Panc1 (cell line): ENCODE measurements at regions not wholly inside any gene's neighbourhood (a gene's known extent, or its start where the extent isn't known, plus 50 kb on each side); places are given as distances from the start of the nearest gene placed in this dataset.

Experiments used
- ATAC-seq: fragments of 200-7000 bp; cut with Tn5 transposase; 2 replicates; pipeline ENCODE4 v1.9.1; 2020; ENCODE audit warnings: mild to moderate bottlenecking, moderate library complexity
- BruUV-seq: library from RNA; stranded (reverse); fragments of 400-500 nt; replicated peaks from 2 replicates; lab custom pipeline; 2021; lab: Mats Ljungman, UMichigan
- CTCF ChIA-PET: fragments of 300-600 bp; sonication (Branson Sonifier 250); formaldehyde crosslinking; loops from one replicate; lab custom pipeline; 2022; ENCODE audit warnings: antibody characterized with exemption; lab: Charles Lee
- POLR2A ChIA-PET: fragments of 300-600 bp; sonication (Branson Sonifier 250); formaldehyde crosslinking; loops from one replicate; lab custom pipeline; 2022; ENCODE audit warnings: antibody characterized with exemption; lab: Charles Lee
- DNase-seq: peaks from one replicate; pipeline ENCODE4 v3.0.0-alpha.2; 2010; ENCODE audit warnings: low read depth, low spot score
- H3K27ac ChIP-seq: 2 replicates; pipeline ENCODE4 v1.5.1; 2011; ENCODE audit warnings: mild to moderate bottlenecking, low read length, inconsistent platforms
- H3K27me3 ChIP-seq: fragments of 200-500 bp; sonication (Bioruptor generic); 2 replicates; pipeline ENCODE4 v1.6.0; 2014; ENCODE audit warnings: low read length, inconsistent platforms; ENCODE audit not compliant: control insufficient read depth, insufficient read depth
- H3K36me3 ChIP-seq: fragments of 200-500 bp; sonication (Bioruptor generic); 2 replicates; pipeline ENCODE4 v1.5.1; 2014; ENCODE audit warnings: inconsistent platforms, mild to moderate bottlenecking, low read length, moderate library complexity; ENCODE audit not compliant: control insufficient read depth, insufficient read depth
- H3K4me1 ChIP-seq: 2 replicates; pipeline ENCODE4 v1.5.1; 2011; ENCODE audit warnings: inconsistent platforms, mild to moderate bottlenecking, low read length, moderate library complexity; ENCODE audit not compliant: control insufficient read depth, insufficient read depth
- H3K4me3 ChIP-seq, 2 experiments: 2 replicates each; pipeline ENCODE4 v1.5.1; 2011 to 2012; ENCODE audit warnings: low read depth in 2 of 2, low read length in 2 of 2, mild to moderate bottlenecking in 2 of 2, inconsistent platforms in 1 of 2, moderate library complexity in 1 of 2
- H3K9me3 ChIP-seq: fragments of 200-500 bp; sonication (Bioruptor generic); 2 replicates; pipeline ENCODE4 v1.5.1; 2014; ENCODE audit warnings: low read depth, mild to moderate bottlenecking, inconsistent platforms, low read length, moderate library complexity; ENCODE audit not compliant: control insufficient read depth, insufficient read depth
- POLR2AphosphoS5 ChIP-seq: IDR thresholded peaks from 2 replicates; pipeline ENCODE4 v1.6.1; 2012; ENCODE audit warnings: mild to moderate bottlenecking, low read depth, low read length, moderate library complexity
- SIN3A ChIP-seq: IDR thresholded peaks from 2 replicates; pipeline ENCODE4 v1.6.1; 2012; ENCODE audit warnings: low read depth, mild to moderate bottlenecking, low read length, moderate library complexity, borderline replicate concordance; ENCODE audit not compliant: insufficient read depth
- TCF7L2 ChIP-seq: IDR thresholded peaks from 2 replicates; pipeline ENCODE4 v1.6.1; 2011; ENCODE audit warnings: mild to moderate bottlenecking, low read depth, low read length, inconsistent platforms
- in situ Hi-C: cut with HindIII; loops from 2 replicates; pipeline ENCODE4 v1.10.0; 2016; ENCODE audit warnings: low sequenced_read_pairs, low pct_unique_long_range_greater_than_20kb
- intact Hi-C: fragments of 100-400 bp; cut with micrococcal nuclease; formaldehyde crosslinking; loops from one replicate; pipeline ENCODE4 v1.10.0; 2022; ENCODE audit not compliant: unreplicated experiment
- TF ChIP-seq, protein P1 (sequence below): fragments of 450-650 bp; IDR thresholded peaks from 2 replicates; pipeline ENCODE4 v1.5.1; 2017; ENCODE audit warnings: mild to moderate bottlenecking
- TF ChIP-seq, protein P2 (sequence below), 2 experiments: IDR thresholded peaks; 2 replicates each; pipeline ENCODE4 v1.6.1; 2011 to 2012; ENCODE audit warnings: low read depth in 2 of 2, control low read depth in 1 of 2, low read length in 1 of 2, mild to moderate bottlenecking in 1 of 2, moderate library complexity in 1 of 2; ENCODE audit not compliant: insufficient read depth in 1 of 2

DNA sequence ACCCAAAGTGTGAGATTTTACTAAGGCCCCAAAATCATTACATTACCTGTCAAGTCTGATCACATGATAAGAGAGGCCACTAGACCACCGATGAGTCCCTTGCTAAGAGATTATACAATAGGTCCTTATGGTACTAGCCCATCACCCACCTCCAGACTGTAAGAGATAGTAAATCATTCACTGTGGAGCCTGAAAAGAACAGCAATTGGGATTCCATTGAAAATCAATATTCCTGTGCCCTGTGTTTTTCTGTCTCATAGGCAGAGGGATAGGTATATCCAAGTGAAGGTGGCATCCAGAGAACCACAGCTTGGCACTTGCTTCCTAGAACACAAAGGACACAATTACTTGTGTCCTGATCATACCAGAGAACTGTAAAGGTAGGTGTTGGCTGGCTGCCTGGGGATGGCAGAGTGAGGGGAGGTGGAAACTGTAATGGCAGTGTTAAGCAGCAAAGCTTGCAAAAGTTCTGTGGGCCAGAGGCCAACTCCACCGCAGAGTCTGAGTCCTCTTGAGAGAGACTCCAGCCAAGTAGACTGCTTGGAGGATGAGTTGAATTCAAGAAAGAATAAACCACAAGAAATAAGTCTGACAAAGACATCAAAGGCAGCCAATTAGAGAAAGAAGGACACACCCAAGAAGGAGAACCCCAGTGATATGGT is 102.0 kb upstream of the PIEZO2 start:
- CTCF ChIA-PET = no interaction called here
- BruUV-seq = no TSS peak
- ATAC-seq = no peak
- no peaks in the 10 kb centered on the region for H3K36me3 ChIP-seq
- no peaks in the 10 kb centered on the region for H3K27me3 ChIP-seq
- in situ Hi-C loops (no loop called here), intact Hi-C loops (no loop called here)
- H3K4me3 ChIP-seq = no peak overlapping the region
- H3K27ac ChIP-seq = no peak overlapping the region
- H3K4me1 ChIP-seq = no peaks in the 10 kb centered on the region
- POLR2A ChIA-PET = no interaction called here
- no peaks in the 10 kb centered on the region for H3K9me3 ChIP-seq
- TF ChIP-seq POLR2AphosphoS5 (no peak), TCF7L2 (no peak), SIN3A (no peak)
- TF ChIP-seq, protein P1, sequence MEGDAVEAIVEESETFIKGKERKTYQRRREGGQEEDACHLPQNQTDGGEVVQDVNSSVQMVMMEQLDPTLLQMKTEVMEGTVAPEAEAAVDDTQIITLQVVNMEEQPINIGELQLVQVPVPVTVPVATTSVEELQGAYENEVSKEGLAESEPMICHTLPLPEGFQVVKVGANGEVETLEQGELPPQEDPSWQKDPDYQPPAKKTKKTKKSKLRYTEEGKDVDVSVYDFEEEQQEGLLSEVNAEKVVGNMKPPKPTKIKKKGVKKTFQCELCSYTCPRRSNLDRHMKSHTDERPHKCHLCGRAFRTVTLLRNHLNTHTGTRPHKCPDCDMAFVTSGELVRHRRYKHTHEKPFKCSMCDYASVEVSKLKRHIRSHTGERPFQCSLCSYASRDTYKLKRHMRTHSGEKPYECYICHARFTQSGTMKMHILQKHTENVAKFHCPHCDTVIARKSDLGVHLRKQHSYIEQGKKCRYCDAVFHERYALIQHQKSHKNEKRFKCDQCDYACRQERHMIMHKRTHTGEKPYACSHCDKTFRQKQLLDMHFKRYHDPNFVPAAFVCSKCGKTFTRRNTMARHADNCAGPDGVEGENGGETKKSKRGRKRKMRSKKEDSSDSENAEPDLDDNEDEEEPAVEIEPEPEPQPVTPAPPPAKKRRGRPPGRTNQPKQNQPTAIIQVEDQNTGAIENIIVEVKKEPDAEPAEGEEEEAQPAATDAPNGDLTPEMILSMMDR = no peak
- TF ChIP-seq, protein P2, sequence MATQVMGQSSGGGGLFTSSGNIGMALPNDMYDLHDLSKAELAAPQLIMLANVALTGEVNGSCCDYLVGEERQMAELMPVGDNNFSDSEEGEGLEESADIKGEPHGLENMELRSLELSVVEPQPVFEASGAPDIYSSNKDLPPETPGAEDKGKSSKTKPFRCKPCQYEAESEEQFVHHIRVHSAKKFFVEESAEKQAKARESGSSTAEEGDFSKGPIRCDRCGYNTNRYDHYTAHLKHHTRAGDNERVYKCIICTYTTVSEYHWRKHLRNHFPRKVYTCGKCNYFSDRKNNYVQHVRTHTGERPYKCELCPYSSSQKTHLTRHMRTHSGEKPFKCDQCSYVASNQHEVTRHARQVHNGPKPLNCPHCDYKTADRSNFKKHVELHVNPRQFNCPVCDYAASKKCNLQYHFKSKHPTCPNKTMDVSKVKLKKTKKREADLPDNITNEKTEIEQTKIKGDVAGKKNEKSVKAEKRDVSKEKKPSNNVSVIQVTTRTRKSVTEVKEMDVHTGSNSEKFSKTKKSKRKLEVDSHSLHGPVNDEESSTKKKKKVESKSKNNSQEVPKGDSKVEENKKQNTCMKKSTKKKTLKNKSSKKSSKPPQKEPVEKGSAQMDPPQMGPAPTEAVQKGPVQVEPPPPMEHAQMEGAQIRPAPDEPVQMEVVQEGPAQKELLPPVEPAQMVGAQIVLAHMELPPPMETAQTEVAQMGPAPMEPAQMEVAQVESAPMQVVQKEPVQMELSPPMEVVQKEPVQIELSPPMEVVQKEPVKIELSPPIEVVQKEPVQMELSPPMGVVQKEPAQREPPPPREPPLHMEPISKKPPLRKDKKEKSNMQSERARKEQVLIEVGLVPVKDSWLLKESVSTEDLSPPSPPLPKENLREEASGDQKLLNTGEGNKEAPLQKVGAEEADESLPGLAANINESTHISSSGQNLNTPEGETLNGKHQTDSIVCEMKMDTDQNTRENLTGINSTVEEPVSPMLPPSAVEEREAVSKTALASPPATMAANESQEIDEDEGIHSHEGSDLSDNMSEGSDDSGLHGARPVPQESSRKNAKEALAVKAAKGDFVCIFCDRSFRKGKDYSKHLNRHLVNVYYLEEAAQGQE (IDR thresholded peaks at IDR 0.05; ENCODE audit: insufficient read depth in 1 of 2, low read depth in 2 of 2, low read length in 1 of 2) = no peak
- no peak for DNase-seq

DNA sequence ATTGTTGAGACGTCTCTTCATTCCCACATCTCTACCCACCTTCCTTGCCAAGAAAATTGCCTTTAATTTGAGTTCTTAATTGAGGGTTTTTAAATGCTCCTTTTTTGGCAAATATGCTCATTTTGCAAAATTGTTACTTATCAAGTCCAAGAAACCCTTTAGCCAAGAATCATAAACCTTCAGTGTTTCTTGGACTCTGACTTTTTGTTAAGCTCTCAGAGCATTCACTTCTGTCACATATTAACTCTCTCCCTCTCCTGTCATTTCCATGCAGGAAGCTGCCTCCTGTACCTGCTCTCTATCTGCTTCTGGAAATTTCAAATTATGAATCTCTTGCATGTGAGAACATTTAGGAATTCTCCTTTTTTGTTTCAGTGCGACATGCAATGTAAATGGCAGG is 100.0 kb upstream of the PIEZO2 start:
- intact Hi-C loops (no loop called here), in situ Hi-C loops (no loop called here)
- POLR2A ChIA-PET = no interaction called here
- ATAC-seq (no peak), DNase-seq (no peak)
- Histone ChIP-seq H3K4me3 (no peak overlapping the region), H3K9me3 (no peaks in the 10 kb centered on the region), H3K27me3 (no peaks in the 10 kb centered on the region), H3K4me1 (no peaks in the 10 kb centered on the region), H3K36me3 (no peaks in the 10 kb centered on the region), H3K27ac (no peak overlapping the region)
- no TSS peak for BruUV-seq
- CTCF ChIA-PET = interaction anchor here (0.7 kb wide), 1 partner anchor 51 kb away, joined by 3 read pairs; no protein-coding TSS in a partner anchor
- TF ChIP-seq, protein P2 (IDR thresholded peaks at IDR 0.05; ENCODE audit: insufficient read depth in 1 of 2, low read depth in 2 of 2, low read length in 1 of 2) = no peak
